Gastrocnemius medialis (tissue), 4 donors: ENCODE measurements at regions not wholly inside any gene's neighbourhood (a gene's known extent, or its start where the extent isn't known, plus 50 kb on each side); places are given as distances from the start of the nearest gene placed in this dataset.

ENCODE experiments used
- ATAC-seq, 2 donors: fragments of 150-250 bp; one replicate each; pipeline ENCODE4 v1.9.1; 2016
- DNase-seq, 2 donors: peaks; one replicate each; pipeline ENCODE4 v3.0.0-alpha.2; 2019
- H3K27ac ChIP-seq, 4 donors: fragments of 200-600 bp; sonication (generic); 1 replicate in 1 of 4; 2 replicates in 3 of 4; pipeline ENCODE4 v1.5.1; 2016 to 2018; ENCODE audit warnings: mild to moderate bottlenecking in 2 of 4, moderate library complexity in 1 of 4
- H3K27me3 ChIP-seq, 3 donors: fragments of 200-600 bp; sonication (generic) in 2 of 3; 1 replicate in 1 of 3; 2 replicates in 2 of 3; pipeline versions ENCODE4 v1.5.1 to v1.6.0; 2016 to 2019; ENCODE audit warnings: mild to moderate bottlenecking in 1 of 3, moderate library complexity in 1 of 3
- H3K36me3 ChIP-seq, 2 donors: fragments of 200-600 bp; sonication (generic) in 1 of 2; one replicate each; pipeline ENCODE4 v1.5.1; 2017 to 2018
- H3K4me1 ChIP-seq, 2 donors: fragments of 200-600 bp; sonication (generic) in 1 of 2; one replicate each; pipeline ENCODE4 v1.5.1; 2016 to 2017; ENCODE audit warnings: mild to moderate bottlenecking in 2 of 2
- H3K4me3 ChIP-seq, 4 donors: fragments of 200-600 bp; sonication (generic) in 3 of 4; 1 replicate in 1 of 4; 2 replicates in 3 of 4; pipeline ENCODE4 v1.5.1; 2016 to 2019; ENCODE audit warnings: mild to moderate bottlenecking in 2 of 4
- H3K9me3 ChIP-seq, 3 donors: fragments of 200-600 bp; sonication (generic) in 2 of 3; 1 replicate in 1 of 3; 2 replicates in 2 of 3; pipeline ENCODE4 v1.5.1; 2016 to 2019
- POLR2A ChIP-seq, 2 donors: fragments of 450-650 bp; IDR thresholded peaks; one replicate each; pipeline ENCODE4 v1.6.1; 2017; ENCODE audit warnings: antibody characterized with exemption in 2 of 2, mild to moderate bottlenecking in 2 of 2, moderate library complexity in 2 of 2
- in situ Hi-C, 4 donors: fragments of 200-750 bp; cut with MboI; loops; one replicate each; pipeline versions ENCODE4 v1.15.0 to v1.8.0; 2017; ENCODE audit warnings: low sequenced_read_pairs in 4 of 4
- intact Hi-C: fragments of 100-400 bp; cut with DNase I; formaldehyde crosslinking; loops from one replicate; pipeline ENCODE4 v1.15.1; 2023; ENCODE audit warnings: low total_unique reads
- TF ChIP-seq, protein P1 (sequence below), 5 experiments: fragments of 450-650 bp in 3 of 5; fragments of 200-600 bp in 2 of 5; sonication (generic) in 2 of 5; IDR thresholded peaks in 4 of 5; conservative IDR thresholded peaks in 1 of 5; 1 replicate in 4 of 5; 2 replicates in 1 of 5; pipeline ENCODE4 v1.5.1; 2016 to 2019; ENCODE audit warnings: antibody characterized with exemption in 5 of 5, mild to moderate bottlenecking in 3 of 5, moderate library complexity in 3 of 5

DNA sequence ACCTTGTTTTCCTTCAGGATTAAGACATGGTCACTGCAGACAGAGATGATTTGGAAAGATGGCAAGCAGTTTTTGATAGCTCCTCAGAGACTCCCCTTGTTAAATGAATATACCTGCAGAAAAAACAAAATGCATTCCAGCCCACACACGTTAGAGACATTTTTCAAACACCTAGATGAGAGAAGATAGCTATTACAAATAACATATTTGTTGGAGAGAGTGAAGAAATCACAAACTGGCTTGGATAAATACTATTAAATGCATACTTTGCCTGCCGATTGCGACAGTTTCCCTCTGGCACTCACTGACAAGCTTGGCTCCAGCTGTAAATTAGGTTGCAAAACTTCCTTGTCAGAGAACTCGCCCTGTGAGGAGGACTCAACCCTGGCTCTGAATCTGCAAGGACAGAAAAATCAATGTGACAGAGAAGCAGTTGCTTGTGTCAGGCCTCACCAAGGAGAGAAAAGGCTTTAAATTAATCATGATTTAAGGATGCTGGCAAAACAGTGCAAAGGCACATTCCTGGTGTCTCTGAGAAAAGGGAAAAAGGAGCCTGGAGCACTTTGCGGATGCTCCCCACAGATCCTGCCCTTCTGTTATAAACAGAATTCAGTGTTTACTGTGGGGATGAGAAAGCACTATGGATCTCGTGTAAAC lies 423.7 kb upstream of the MARCKS start:
- intact Hi-C loops (no loop called here), in situ Hi-C loops (no loop called here)
- H3K27me3 ChIP-seq: no peaks in the 10 kb centered on the region
- H3K27ac ChIP-seq: no peak overlapping the region
- no peak for TF ChIP-seq POLR2A (IDR thresholded peaks at IDR 0.05)
- TF ChIP-seq, protein P1, sequence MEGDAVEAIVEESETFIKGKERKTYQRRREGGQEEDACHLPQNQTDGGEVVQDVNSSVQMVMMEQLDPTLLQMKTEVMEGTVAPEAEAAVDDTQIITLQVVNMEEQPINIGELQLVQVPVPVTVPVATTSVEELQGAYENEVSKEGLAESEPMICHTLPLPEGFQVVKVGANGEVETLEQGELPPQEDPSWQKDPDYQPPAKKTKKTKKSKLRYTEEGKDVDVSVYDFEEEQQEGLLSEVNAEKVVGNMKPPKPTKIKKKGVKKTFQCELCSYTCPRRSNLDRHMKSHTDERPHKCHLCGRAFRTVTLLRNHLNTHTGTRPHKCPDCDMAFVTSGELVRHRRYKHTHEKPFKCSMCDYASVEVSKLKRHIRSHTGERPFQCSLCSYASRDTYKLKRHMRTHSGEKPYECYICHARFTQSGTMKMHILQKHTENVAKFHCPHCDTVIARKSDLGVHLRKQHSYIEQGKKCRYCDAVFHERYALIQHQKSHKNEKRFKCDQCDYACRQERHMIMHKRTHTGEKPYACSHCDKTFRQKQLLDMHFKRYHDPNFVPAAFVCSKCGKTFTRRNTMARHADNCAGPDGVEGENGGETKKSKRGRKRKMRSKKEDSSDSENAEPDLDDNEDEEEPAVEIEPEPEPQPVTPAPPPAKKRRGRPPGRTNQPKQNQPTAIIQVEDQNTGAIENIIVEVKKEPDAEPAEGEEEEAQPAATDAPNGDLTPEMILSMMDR (IDR thresholded peaks at IDR 0.05 in 4 of 5, conservative IDR thresholded peaks at IDR 0.05 in 1 of 5): no peak
- no peaks in the 10 kb centered on the region for H3K9me3 ChIP-seq
- H3K36me3 ChIP-seq: no peaks in the 10 kb centered on the region
- H3K4me3 ChIP-seq: no peak overlapping the region
- peak; percentile 44 to 65 for DNase-seq
- H3K4me1 ChIP-seq: peaks cover 0 to 3% of the 10 kb centered on the region in 2 donors
- peak; percentile 76 to 91 for ATAC-seq

DNA sequence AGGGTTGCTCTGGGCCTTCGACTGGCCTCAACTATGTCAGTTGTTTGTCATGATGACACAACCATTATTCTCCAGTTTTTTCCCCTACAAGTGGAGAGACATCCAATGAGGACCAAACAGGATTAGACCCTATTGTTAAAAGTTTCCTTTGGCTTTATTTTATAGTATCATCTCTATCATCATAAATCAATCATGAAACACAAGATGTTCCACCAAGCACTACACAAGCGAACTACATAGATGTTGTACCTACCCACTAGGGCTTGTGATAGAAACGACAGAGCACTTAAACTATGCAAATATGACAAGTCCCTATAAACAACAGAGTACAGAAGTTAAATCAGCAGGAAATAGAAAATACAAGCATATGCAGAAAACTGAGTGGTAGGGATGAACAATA lies 422.5 kb upstream of the MARCKS start:
- H3K27ac ChIP-seq: no peak overlapping the region
- H3K9me3 ChIP-seq: no peaks in the 10 kb centered on the region
- intact Hi-C loops: no loop called here
- TF ChIP-seq POLR2A (IDR thresholded peaks at IDR 0.05): no peak
- H3K27me3 ChIP-seq: no peaks in the 10 kb centered on the region
- no peak overlapping the region for H3K4me3 ChIP-seq
- H3K4me1 ChIP-seq: peaks cover 0 to 3% of the 10 kb centered on the region in 2 donors
- no peak for ATAC-seq
- in situ Hi-C loops: no loop called here
- DNase-seq: no peak
- H3K36me3 ChIP-seq: no peaks in the 10 kb centered on the region

DNA sequence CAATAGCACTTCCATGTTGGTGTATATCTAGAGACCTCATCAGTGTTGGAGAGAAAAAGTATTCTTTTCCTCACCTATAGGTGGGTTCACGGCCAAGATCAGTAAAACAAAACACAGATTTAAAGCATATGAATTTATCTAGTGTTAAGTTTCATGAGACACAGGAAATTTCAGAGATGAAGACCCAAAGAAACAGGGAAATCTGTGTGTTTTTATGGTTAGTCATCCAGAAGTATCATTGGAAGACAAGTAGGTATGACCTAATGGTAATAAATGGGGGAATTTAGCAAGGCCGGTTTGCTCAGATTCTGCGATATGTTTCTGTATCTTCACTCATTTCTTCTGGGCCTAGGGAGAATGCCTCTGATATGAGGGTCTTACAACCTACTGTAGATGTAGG lies 419.6 kb upstream of the MARCKS start:
- H3K4me3 ChIP-seq: no peak overlapping the region
- no peak for ATAC-seq
- H3K9me3 ChIP-seq: no peaks in the 10 kb centered on the region
- intact Hi-C loops (no loop called here), in situ Hi-C loops (no loop called here)
- no peaks in the 10 kb centered on the region for H3K36me3 ChIP-seq
- peaks cover 0 to 3% of the 10 kb centered on the region in 2 donors for H3K4me1 ChIP-seq
- TF ChIP-seq, protein P1 (IDR thresholded peaks at IDR 0.05 in 4 of 5, conservative IDR thresholded peaks at IDR 0.05 in 1 of 5): no peak
- DNase-seq: no peak
- H3K27ac ChIP-seq: no peak overlapping the region
- no peaks in the 10 kb centered on the region for H3K27me3 ChIP-seq

DNA sequence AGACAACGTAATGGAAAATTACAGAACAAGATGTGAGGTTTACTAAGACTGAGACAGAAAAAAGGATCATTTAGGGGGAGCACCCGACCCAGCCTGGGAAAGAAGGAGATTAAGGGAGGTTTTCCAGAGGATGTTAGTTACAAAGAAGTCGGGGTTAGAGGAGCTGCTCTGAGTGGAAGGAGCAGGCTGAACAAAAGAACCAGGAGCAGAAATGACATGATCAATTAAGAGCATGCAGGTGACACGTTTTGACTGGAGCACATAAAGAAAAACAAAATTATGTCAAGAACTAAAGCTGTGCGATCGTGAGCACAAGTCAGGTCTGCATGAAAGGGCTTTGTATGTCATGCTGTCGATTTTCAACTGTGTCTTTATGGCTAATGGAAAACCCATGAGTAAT lies 417.3 kb upstream of the MARCKS start:
- DNase-seq: no peak
- Histone ChIP-seq H3K27me3 (no peaks in the 10 kb centered on the region), H3K4me1 (no peaks in the 10 kb centered on the region), H3K9me3 (no peaks in the 10 kb centered on the region), H3K4me3 (no peak overlapping the region), H3K36me3 (no peaks in the 10 kb centered on the region), H3K27ac (no peak overlapping the region)
- TF ChIP-seq, protein P1 (IDR thresholded peaks at IDR 0.05 in 4 of 5, conservative IDR thresholded peaks at IDR 0.05 in 1 of 5): no peak
- no peak for TF ChIP-seq POLR2A (IDR thresholded peaks at IDR 0.05)
- intact Hi-C loops (no loop called here), in situ Hi-C loops (no loop called here)
- no peak for ATAC-seq

DNA sequence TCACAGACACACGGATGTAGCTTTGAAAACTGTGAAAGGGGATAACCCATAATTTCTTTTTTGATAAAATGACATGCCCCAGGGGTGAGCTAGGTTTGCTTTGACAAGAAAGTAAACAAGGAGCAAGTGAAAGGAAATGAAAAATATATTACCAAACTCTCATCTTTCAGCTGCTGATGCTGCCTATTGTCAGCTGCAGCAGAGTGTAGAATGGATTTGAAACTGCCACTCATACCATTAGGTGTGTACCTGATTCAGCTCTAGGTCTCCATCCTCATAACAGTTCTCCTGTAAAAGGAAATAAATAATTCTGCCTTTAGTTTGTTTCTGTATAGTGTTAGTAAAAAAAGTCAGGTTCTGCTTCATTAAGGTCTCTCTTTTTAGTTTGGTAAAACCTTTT lies 415.1 kb upstream of the MARCKS start:
- DNase-seq (no peak), ATAC-seq (no peak)
- H3K36me3 ChIP-seq: no peaks in the 10 kb centered on the region
- H3K4me1 ChIP-seq: no peaks in the 10 kb centered on the region
- H3K27ac ChIP-seq: no peak overlapping the region
- intact Hi-C loops: no loop called here
- H3K4me3 ChIP-seq: no peak overlapping the region
- TF ChIP-seq POLR2A (IDR thresholded peaks at IDR 0.05): no peak
- TF ChIP-seq, protein P1 (IDR thresholded peaks at IDR 0.05 in 4 of 5, conservative IDR thresholded peaks at IDR 0.05 in 1 of 5): no peak
- in situ Hi-C loops: no loop called here
- no peaks in the 10 kb centered on the region for H3K27me3 ChIP-seq
- no peaks in the 10 kb centered on the region for H3K9me3 ChIP-seq
